HFF-Myc (cell line): ENCODE measurements at regions not wholly inside any gene's neighbourhood (a gene's known extent, or its start where the extent isn't known, plus 50 kb on each side); places are given as distances from the start of the nearest gene placed in this dataset.
"Not testable (repeated sequence)": the region's sequence is repeated elsewhere in the genome, so short reads cannot be mapped to it uniquely, and the experiment has no call there.

ENCODE experiments used
- DNase-seq: peaks from one replicate; pipeline ENCODE4 v3.0.0-alpha.2; 2011; ENCODE audit warnings: low read depth; ENCODE audit errors: extremely low read depth
- H3K4me3 ChIP-seq: replicated peaks from 2 replicates; pipeline ENCODE4 v1.5.1; 2011; ENCODE audit warnings: low read depth, mild to moderate bottlenecking, control low read depth, low read length
- TF ChIP-seq, protein P1 (sequence below): IDR thresholded peaks from 2 replicates; pipeline ENCODE4 v1.5.1; 2012; ENCODE audit warnings: mild to moderate bottlenecking, low read depth, low read length, control low read depth; ENCODE audit errors: missing control alignments

DNA sequence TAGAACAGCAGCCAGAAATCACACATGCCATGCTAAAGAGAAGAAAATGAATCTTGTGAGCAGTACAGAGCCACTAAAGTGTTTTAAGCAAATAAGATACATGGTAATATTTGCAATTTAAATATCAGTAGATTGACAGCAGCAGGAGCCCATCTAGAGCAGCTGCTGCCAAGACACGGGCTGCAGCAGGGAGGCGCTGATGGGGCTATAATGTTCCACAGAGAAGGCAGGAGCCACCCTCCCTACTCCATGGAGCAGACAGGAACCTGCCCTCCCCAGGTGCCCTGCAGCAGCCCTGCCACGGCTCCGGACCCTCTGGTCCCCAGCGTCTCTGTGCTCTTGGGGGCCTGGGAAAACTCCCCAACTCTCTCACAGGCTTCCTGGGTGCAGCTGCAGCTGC, 224.1 kb upstream of the ISL1 start:
- TF ChIP-seq, protein P1, sequence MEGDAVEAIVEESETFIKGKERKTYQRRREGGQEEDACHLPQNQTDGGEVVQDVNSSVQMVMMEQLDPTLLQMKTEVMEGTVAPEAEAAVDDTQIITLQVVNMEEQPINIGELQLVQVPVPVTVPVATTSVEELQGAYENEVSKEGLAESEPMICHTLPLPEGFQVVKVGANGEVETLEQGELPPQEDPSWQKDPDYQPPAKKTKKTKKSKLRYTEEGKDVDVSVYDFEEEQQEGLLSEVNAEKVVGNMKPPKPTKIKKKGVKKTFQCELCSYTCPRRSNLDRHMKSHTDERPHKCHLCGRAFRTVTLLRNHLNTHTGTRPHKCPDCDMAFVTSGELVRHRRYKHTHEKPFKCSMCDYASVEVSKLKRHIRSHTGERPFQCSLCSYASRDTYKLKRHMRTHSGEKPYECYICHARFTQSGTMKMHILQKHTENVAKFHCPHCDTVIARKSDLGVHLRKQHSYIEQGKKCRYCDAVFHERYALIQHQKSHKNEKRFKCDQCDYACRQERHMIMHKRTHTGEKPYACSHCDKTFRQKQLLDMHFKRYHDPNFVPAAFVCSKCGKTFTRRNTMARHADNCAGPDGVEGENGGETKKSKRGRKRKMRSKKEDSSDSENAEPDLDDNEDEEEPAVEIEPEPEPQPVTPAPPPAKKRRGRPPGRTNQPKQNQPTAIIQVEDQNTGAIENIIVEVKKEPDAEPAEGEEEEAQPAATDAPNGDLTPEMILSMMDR = no peak
- DNase-seq = no peak
- no peak overlapping the region for H3K4me3 ChIP-seq

DNA sequence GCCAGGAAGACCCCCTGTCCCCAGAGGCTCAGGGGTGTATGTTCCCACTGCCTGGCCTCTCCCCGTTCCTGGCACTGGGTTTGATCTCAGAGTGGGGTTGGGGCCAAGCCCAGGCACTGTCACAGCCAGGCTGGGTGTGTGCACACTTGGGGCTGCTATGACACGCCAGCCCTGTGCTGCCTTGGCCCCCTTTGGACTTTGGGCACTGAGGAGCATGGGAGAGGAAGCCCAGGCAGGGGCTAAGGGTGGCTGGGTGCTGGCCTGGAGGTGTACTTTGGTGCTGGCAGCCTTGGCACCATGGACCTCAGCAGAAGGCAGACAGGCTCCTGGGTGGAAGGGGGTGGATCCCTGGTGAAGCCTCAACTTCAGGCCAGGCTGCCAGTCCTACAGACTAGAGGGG, 223.6 kb upstream of the ISL1 start:
- DNase-seq = no peak
- H3K4me3 ChIP-seq = no peak overlapping the region
- TF ChIP-seq, protein P1 = no peak

DNA sequence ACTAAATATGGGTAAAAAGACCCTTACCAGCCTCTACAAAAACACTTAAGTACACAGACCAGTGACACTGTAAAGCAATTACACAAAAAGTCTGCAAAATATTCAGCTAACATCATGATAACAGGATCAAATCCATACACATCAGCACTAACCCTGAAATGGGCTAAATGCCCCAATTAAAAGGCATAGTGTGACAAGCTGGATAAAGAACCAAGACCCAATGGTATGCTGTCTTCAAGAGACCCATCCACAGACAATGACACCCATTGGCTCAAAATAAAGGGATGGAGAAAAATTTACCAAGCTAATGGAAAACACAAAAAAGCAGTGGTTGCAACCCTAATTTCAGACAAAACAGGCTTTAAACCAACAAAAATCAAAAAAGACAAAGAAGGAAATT, 221.0 kb upstream of the ISL1 start:
- TF ChIP-seq, protein P1 = no peak
- no peak overlapping the region for H3K4me3 ChIP-seq
- no peak for DNase-seq

DNA sequence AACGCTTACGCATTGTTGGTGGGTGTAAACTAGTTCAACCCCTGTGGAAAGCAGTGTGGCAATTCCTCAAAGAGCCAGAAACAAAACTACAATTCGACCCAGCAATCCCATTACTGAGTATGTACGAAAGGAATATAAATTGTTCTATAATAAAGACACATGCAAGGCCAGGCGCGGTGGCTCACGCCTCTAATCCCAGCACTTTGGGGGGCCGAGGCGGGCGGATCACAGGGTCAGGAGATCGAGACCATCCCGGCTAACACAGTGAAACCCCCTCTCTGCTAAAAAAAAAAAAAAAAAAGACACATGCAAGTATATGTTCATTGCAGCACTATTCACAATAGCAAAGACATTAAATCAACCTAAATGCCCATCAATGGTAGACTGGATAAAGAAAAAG, 217.6 kb upstream of the ISL1 start:
- not testable (repeated sequence) for DNase-seq, H3K4me3 ChIP-seq

DNA sequence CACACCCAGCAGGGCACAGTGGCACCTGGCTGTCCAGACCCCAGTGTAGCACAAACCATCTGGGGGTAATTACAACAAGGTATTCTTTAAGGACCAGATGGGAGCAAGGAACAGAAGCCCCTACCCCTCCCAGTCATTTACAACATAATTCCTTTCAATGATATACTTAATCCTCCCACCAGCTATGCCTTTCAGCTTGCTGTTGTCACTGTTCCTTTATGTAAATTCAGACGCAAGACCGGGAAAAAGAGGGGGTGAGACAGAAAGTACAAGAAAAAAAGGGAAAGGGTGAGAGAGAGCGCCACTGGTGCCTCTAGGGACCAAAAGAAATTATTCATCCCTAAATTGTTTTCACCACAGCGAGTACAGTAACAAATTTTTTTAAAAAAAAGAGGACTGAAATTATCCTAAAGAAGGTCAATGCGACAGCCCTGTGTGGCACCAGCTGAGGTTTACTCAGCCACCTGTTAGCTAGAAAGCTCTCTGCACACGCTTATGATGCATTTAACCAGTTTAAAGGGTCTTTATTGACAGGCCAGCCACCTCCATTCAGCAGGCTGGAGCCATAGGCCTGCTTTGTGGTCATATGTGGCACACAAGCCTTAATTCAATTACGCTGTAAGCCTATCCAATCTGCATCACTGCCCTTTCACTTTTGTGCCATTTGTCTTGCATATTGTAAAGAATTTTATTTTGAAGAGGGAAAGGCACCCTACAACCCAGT, 210.2 kb upstream of the ISL1 start:
- H3K4me3 ChIP-seq = no peak overlapping the region
- TF ChIP-seq, protein P1 = no peak
- DNase-seq = no peak

DNA sequence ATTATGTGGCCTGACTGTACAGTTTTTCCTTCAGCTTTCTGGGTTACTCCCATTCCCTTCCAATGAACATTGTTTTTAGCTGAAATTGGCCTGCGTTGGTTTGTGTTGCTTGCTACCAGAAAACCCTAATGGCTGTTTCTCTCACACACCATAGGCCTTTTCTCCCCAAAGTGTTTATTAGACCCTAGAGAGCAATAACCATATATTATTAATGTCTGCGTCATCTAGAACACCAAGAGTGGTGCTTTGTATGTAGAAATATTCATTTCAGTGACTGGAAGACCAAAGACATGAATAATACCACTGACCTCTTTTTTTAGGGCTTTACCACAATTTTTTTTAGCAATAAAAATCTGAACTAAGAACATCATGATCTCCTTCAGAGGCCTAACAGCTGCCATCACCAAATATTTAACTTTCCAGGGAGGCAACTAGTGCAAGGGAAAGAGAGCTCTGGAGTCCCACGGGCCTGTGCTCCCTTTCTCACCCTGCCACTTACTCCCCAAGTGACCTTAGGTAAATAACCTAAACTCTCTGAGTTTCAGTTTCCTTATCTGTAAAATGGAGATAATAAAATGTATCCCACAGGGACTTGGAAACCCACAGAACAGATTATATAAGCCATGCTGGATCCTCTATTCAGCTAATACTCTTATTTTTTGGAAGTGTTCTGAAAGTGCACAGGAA, 201.9 kb upstream of the ISL1 start:
- H3K4me3 ChIP-seq = no peak overlapping the region
- DNase-seq = no peak
- TF ChIP-seq, protein P1 = no peak

DNA sequence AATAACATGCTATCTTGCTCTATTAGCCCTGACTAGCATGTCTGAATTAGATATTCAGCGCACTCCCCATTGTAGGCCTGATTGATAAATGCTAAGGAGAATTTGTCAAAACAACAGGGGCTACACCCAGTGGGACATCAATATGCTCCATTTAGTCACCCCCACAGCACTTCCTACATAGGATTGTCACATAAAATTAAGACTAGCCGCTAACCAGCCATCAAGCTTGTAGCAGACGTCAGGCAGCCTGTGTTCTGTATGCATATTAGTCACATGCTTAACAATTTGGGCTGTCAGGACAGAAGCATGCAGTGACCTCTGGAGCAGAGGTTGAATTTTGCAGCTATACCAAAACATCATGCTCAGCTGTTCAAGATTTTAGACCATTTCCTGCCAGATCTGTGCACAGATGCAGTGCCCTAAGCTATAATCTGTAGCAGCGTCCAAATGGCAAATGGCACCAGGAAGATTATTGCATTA, 197.4 kb upstream of the ISL1 start:
- no peak for DNase-seq
- no peak overlapping the region for H3K4me3 ChIP-seq
- TF ChIP-seq, protein P1 = no peak
